DLD1 (cell line): ENCODE measurements at regions not wholly inside any gene's neighbourhood (a gene's known extent, or its start where the extent isn't known, plus 50 kb on each side); places are given as distances from the start of the nearest gene placed in this dataset.

Experiments used
- in situ Hi-C: cut with HindIII; loops from 2 replicates; pipeline ENCODE4 v1.10.0; 2017; ENCODE audit warnings: low sequenced_read_pairs

DNA sequence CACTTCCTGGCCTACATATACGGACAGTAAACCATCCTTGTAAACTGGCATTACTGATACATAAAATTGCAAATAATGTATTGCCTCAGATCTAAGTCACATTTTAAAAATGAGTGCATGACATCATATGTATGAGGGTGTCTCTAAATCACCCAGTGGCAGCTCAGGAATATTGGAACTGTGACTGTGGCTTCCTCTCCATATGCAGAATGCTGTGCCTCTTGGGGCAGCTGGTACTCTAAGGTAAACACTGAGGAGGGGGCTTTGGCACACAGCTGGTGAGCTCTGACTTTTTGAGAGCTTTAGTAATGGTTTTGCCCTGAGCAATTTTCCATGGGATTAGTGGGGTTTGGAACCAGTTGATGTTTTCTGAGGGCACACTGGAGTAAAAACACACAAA lies 263.7 kb downstream of the BMP4 start:
- in situ Hi-C loops, result no loop called here

DNA sequence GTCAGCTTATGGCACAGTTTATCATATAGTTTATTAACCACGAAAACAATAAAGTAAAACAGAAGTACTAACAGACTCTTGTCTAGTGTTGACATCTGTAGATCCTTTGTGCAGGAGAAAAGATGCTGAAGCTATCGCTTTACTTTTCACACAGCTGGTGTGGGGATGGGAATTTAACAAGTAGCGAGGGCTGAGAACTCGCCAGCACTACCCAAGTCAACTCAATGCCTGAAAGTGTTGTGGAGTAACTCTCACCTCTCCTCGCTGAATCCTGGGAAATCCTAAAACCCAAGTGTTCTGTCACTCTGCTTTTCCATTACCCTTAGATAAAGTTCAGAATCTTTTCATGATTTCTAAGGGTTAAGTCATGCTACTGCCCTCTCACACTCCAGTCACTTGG lies 264.2 kb downstream of the BMP4 start:
- in situ Hi-C loops, result no loop called here

DNA sequence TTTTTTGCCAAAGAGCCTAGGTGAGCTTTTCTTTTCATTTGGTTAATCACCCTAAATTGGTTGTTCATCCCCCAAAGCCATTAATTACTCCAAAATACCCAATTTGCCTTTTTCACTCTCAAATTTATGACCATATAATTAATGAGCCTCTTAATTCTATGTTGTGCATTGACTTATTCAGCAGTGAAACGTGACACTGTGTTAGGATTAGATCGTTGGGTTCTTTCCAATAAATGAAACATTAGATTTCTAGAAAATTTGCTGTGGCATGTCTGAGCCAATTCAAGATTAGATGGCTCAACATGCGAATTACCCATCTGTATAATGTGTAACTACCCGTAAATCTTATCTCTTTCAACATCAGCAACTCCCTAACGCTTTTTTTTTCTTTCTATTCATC lies 273.4 kb downstream of the BMP4 start:
- in situ Hi-C loops, result no loop called here

DNA sequence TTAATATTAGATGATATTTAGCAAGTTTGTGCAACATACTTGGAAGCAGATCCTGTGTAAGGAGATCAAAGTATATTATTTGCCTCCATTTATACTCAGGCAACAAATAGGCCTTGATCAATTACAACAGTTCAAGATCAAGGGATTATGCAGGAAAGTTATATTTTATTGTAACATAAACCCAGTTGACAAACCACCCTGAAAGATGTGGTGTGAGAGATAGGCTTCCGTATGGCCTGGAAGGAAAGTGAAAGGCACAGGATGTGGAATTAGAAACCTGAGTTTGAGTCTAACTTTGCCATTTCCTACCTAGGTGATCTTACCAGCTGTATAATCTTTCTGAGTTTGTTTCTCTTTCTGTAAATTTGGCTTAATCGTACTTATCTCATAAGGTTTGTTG lies 284.1 kb downstream of the BMP4 start:
- in situ Hi-C loops, result no loop called here

DNA sequence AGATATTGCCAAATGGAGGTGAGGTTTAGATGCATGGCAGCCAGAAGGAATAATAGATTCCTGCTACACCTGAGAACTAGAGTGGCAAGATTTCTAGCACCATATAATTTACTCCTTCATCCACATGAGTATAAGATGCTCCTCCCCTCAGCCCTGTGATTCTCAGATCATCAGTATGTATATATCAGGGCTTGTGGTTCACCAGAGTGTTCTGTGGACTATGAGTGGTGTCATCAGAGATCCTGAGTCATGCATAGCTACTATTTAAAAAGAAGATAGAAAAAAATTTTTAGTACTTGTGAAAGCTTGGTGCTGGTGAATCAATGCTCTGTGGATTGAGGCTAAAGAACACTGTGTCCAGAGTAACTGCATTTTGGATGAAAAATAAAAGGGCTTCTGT lies 285.9 kb downstream of the BMP4 start:
- in situ Hi-C loops, result no loop called here

DNA sequence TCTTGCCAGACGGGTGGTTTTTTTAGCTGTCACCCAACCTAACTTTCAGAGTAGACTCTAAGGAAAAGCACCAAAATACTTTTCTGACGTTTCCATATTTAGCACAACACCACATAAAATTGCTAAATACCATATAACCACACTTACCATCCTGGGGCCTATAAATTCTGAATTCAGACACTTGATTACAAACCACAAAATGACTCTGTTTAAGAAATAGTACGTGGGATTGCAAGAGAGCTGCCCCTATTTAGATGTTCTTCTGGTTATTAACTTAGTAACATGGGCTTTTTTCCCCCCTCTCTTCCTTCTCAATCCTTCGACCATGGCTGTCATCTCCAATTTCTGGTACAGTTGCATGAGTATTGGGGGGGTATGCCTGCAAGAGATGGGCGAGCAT lies 287.7 kb downstream of the BMP4 start:
- in situ Hi-C loops, result no loop called here

DNA sequence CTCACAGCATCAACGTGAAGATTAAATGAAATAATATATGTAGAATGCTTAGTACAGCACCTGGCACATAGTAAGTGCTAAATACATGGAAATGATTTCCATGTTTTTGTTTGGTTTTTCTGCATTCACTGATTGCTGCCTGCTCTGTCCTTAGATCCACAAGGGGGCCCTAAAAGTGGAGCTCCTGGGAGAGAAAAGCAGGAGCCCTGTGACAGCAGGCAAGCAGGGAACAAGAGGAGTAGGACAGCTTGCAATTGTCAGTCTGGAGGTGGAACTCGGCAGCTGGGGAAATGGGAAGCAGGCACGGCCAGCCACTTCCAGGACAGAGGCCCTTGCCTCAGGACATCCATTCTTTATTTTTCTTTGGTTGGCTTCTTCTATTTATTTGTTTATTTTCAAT lies 292.9 kb downstream of the BMP4 start:
- in situ Hi-C loops, result no loop called here

DNA sequence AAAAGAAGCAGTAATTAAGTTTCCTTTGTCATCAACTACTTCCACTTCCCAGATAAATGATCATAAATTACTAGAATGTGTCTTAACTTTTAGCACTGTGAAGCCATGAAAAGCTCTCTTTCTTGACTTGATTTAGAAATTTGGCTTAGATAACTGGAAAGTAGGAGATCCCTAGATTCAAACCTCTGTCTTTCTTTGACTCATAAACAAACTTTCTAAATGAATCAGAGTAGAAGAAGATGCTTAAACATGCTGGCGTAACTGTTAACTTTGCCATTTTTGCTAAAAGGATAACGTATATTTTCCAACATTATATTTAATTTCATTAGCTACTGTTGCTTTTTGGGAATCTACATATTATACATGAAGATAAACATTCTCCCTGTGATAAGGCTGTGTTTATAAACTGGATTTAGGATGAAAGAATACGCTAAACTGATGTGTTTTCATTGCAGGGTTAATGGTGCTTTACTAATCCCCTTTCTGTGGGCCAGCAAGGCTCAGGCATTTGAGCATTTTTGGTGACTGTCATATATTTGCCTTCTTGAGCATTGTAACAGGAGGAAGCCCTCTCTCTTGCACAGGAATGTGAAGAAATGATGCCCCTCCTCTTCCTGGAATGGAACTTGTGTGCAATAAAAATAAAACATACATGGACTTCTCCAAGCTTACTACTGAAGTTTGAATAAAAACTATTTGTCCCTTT lies 301.4 kb downstream of the BMP4 start:
- in situ Hi-C loops, result no loop called here

DNA sequence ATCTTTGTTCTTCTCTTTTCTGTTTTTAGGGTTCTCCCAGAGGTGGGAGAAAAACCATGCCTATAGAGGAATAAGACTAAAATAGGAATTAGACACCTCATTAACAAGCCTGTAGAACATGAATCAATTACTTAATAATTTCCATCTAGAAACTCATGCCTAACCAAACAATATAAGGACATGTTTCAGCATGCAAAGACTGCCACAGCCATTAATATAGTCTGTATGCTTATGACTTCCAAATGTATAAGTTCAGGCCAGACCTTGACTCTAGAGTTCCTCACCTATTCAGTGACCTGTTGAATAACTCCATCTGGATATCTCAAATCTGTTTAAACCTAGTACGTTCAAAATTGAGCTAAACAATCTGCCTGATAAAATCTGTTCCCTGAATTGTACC lies 304.6 kb downstream of the BMP4 start:
- in situ Hi-C loops, result no loop called here

DNA sequence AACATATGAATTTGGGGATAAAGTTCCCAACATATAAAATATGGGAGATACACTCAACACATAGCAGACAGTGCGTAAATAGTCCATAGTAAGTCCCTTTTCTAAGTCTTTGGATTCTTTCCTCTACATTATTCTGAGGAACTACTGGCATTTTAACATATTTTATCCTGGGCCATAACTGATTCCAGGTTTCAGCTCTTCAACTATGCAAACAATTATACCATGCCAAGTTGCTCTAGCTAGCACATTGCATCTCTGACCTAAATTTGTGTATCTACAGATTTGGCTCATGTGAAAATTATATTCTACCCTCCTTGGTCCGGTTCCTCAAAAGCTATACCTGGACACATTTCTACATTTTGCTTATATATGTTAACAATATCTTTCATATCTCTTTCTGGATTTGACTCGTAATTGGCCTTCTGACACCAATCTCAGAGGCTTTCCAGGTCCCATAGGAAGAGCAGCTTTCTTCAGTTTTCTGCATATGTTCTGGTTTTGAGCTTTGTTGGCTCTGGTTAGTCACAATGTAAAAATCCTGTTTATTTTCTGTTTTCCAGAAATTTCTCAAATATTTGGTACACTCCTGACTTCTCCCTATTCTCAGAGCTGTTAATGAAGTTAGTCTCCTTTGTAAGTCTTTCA lies 305.4 kb downstream of the BMP4 start:
- in situ Hi-C loops, result no loop called here

DNA sequence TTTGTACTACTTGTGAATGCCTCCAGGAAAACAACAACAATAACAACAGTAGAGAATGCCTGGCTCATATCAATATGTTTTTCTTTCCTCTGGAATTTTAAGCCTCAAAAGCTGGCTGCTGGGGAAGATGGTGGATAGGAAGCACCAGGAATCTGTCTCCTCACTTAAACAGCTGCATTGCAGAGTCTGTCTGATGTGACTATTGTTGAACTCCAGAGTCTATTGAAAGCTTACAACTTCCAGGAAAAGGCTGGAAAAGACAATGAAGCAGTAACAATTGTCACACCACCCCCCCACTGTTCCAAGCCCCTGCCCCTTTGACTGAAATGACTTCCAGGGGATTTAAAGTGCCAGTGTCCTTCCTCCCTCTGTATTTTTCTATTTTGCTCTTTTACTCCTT lies 309.7 kb downstream of the BMP4 start:
- in situ Hi-C loops, result no loop called here

DNA sequence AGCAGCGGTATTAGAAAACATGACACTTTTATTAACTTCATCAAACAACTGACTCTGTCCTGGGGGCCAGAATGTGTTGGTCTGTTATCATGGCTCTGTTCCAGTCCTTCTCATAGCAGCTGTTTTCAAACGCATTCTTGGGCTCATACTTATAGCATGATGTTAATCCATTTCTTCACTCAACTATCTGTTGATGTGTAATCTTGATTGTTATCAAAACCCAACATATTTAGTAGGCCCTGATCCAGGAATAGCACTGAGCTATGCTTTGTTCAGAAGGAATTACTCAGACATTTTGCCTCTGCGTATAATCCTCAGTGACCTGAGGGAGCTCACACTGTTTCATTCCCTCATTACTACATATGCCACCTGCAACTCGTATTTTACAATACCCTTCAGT lies 315.9 kb downstream of the BMP4 start:
- in situ Hi-C loops, result no loop called here

DNA sequence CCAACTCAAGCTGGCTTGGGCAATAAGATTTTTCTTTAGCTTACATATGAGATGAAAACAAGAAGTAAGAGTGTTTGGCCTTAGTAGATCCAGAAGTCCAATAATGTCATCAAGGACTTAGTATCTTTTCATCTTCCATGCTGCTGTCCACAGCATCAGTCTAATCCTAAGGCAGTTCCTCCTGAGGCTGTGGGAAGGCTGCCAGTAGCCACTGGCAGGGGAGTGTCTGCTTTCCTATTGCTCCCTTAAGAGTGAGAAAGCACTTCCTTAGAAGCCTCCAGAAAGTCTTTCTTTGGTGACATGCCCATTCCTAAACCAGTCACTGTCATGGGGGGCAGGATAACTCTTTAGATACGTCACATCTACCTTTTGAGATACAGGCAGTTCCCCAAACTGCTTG lies 317.7 kb downstream of the BMP4 start:
- in situ Hi-C loops, result no loop called here

DNA sequence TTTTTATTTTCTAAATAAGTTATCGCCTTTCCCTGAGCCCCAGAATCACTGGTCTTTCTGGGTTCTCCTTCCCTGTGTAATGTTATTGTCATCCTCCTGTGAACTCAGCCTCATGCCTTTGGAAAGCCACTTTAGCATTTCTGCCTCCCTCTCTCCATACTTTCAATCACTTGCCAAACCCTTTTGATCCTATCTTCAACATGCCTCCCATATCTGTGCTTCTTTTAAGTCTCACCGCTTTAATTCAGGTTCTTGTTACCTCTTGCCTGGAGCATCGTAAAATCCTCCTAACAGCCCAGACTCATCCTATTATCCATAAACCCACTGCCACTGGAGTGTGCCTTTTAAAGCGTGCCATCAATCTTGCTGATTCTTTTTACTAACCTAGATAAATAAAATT lies 321.8 kb downstream of the BMP4 start:
- in situ Hi-C loops, result no loop called here

DNA sequence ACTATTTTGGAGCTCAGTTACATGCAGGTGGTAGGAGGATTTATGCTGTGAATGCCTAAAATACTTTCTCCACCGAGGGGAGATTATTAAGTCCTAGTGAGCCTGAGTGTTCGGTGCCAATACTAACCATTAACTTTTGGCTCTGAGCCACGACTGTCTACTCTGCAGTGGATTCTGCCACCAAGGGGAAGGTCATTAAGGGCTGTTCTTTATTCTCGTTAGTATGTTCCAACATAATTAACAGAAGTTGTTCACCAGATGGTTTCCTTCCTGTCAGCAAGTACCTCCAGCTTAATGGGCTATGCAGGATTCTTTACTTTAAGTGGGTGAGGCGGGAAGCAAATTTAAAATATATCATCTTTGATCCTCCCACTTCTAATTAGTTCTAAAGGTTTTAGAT lies 326.3 kb downstream of the BMP4 start:
- in situ Hi-C loops, result no loop called here

DNA sequence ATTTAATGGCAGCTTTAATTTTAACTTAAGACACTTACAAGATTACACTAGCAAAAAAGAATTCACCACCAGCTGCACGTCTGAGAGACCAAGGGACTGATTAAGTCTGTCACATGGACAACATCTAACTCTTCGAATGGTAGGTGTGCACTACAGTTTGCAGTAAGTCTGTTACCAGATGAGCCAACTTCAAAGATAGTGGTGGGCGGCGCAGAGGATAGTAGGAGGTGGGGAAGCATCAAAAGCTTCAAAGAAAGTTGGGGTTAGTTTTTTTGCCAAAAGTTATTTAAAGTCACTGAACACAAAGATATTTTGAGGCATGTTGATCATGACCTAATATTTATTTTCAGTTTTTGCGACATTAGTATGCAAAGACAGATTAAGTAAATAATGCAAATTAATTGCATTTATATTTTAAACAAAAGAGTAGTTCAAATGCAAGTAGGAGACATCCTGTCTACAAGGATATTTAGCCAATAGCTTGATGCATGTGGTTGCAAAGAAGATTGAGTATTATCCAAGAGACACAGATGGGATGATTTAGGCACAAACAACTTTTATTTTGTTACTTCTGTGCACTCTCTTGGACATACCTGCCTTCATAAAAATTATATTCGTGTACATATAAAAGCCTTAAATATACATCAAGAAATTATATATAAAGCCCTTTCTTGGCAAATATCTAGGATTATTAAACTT lies 327.7 kb downstream of the BMP4 start:
- in situ Hi-C loops, result no loop called here

DNA sequence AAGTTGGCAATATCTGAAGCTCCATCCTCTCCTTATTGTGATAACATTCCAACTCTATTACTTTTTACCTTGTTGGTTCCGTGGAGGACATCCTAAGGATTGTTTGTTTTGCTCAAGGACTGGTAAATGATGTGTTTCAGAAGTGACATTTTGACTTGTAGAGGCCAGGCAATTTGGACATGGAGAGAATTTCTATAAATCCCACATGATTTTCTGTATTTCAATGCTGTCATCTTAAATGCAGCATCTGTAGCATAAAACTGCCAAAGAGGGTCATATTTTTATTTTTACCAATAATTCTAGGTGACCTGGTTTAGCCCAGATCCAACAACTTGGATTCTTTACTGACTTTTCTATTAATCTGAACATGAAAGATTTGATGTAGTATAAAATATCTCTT lies 328.4 kb downstream of the BMP4 start:
- in situ Hi-C loops, result no loop called here

DNA sequence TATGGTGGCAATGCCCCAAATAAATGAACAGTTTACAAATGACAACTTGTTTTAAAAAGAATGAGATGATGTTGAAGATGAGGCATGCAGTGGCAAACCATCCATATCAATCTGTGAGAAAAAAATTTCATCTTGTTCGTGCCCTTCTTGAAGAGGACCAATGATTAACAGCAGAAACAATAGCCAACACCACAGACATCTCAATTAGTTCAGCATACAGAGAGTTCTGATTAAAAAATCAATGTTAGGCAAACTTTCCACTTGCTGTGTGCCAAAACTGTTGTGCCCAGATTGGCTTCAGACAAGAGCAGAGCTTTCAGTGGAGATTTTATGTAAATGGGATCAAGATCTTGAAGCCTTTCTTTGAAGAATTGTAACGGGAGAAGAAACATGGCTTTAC lies 329.9 kb downstream of the BMP4 start:
- in situ Hi-C loops, result no loop called here

DNA sequence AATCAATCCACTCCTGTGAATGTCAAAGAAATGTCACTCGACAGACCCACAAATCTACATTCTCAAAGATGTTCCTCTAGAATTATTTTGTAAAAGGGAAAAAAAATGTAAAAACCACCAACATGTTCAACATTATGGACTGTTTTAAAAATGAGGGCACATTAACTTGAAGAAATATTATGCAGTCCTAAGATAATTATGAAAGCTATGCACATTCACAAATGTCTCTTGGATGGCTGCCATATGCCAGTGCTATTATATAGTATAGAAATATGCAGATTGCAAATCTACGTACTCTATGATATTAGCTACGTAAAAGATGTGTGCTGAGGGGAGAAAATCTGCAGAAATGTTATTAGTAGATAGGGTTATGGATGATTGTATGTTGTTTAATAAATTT lies 334.2 kb downstream of the BMP4 start:
- in situ Hi-C loops, result no loop called here

DNA sequence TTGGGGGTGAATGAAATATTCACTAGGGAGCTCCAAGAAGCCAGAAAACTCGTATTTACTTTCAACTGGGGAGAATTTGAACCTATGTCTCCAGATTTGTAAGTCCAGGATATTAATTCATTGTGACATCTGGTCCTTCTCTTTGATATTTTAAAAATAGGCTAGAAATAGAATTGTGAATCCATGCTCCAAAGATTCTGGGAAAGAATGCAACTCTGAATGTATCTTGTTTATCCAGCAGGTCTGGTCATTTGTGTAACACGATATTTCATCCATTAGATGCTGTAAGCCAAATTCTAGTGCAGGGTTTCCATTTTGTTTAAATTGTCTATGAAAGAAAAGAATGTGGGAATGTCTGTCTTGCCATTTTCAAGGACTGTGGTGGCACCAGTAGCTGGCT lies 334.7 kb downstream of the BMP4 start:
- in situ Hi-C loops, result no loop called here

DNA sequence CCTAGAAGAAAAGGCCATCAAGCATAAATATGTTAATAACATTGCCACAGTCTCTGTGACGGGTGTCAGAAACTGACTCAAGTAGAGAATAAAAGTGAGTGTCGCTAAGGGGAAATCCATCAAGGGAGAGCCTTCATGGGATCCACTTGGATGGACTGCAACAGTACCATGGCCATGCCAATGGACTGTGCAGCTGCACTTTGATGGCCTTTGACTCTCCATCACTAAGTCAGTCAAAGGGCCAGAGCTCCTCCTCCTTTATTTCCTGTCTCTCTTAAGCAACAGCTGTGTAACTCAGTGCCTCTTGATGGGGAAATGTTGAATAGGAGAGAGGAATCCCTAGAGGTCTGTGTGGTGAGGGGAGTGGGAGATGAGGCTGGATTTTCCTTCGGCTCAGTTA lies 335.2 kb downstream of the BMP4 start:
- in situ Hi-C loops, result no loop called here

DNA sequence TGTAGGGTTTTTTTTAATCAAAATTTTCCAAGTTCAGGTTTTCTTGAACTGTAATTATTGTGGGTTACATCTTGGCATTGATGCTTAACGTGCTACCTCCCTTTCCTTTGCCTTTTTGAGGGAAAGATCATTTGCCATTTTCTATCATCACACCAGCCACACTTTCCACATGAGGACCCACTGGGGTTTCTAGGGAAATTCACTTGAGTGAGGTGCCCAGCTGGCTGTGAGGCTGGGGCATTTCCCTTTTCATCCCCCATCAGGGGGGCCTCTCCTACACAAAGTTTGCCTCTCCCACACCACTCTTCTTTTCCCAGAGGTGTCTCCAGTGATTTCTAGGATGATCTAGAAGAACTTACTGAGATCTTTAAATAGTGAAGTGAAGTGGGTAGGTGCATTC lies 335.7 kb downstream of the BMP4 start:
- in situ Hi-C loops, result no loop called here
